ENCODE measurements at regions not wholly inside any gene's neighbourhood (a gene's known extent, or its start where the extent isn't known, plus 50 kb on each side); places are given as distances from the start of the nearest gene placed in this dataset.
"Not testable (repeated sequence)": the region's sequence is repeated elsewhere in the genome, so short reads cannot be mapped to it uniquely, and the experiment has no call there.

DNA sequence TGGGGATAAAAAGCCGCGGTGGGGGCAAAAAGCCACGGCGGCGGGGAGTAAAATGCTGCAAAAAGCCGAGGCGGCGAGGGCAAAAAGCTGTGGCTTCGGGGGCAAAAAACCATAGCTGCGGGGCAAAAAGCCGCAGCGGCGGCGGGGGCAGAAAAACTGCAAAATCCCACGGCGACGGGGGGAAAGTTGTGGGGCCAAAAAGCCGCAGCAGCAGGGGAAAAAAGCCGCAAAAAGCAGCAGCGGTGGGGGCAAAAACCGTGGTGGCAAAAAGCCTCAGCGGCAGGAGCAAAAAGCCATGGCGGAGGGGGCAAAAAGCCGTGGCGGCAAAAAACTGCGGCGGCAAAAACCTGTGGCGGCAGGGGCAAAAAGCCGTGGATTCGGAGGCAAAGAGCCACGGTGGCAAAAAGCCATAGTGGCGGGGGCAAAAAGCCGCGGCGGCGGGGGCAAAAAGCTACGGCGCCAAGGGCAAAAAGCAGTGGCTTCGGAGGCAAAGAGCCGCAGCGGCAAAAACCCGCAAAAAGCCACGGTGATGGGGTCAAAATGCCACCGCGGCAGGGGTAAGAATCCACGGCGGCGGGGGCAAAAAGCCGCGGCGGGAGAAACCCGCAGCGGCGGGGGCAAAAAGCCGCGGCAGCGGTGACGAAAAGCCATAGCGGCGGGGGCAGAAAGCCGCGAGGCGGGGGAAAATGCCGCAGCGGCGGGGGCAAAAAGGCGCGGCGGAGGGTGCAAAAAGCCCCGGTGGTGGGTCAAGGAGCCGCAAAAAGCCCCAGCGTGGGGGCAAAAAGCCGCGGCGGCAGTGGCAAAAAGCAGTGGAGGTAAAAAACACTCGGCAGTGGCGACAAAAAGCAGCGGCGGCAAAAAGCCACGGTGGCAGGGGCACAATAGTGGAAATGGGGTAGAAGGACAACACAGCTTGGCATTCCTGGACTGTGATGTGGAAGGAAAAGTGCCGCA lies 192.8 kb downstream of the SHCBP1 start:
- no peaks in the 10 kb centered on the region for H3K36me3 ChIP-seq
- 26 to 27% methylated on average over 81 of the region's 81 CpGs for WGBS, 2 donors
- TF ChIP-seq POLR2A (IDR thresholded peaks at IDR 0.05) (no peak), EP300 (IDR thresholded peaks at IDR 0.05) (no peak)
- TF ChIP-seq, protein P1, sequence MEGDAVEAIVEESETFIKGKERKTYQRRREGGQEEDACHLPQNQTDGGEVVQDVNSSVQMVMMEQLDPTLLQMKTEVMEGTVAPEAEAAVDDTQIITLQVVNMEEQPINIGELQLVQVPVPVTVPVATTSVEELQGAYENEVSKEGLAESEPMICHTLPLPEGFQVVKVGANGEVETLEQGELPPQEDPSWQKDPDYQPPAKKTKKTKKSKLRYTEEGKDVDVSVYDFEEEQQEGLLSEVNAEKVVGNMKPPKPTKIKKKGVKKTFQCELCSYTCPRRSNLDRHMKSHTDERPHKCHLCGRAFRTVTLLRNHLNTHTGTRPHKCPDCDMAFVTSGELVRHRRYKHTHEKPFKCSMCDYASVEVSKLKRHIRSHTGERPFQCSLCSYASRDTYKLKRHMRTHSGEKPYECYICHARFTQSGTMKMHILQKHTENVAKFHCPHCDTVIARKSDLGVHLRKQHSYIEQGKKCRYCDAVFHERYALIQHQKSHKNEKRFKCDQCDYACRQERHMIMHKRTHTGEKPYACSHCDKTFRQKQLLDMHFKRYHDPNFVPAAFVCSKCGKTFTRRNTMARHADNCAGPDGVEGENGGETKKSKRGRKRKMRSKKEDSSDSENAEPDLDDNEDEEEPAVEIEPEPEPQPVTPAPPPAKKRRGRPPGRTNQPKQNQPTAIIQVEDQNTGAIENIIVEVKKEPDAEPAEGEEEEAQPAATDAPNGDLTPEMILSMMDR (IDR thresholded peaks at IDR 0.05) = no peak
- peaks cover 0 to 7% of the 10 kb centered on the region in 2 donors for H3K27me3 ChIP-seq
- no peak overlapping the region for H3K4me3 ChIP-seq
- H3K27ac ChIP-seq = no peak overlapping the region
- no peak for DNase-seq (ENCODE audit: low spot score in 2 of 2)
- H3K4me1 ChIP-seq = no peaks in the 10 kb centered on the region
- peaks cover 0 to 25% (median 0%) of the 10 kb centered on the region in 4 donors for H3K9me3 ChIP-seq

DNA sequence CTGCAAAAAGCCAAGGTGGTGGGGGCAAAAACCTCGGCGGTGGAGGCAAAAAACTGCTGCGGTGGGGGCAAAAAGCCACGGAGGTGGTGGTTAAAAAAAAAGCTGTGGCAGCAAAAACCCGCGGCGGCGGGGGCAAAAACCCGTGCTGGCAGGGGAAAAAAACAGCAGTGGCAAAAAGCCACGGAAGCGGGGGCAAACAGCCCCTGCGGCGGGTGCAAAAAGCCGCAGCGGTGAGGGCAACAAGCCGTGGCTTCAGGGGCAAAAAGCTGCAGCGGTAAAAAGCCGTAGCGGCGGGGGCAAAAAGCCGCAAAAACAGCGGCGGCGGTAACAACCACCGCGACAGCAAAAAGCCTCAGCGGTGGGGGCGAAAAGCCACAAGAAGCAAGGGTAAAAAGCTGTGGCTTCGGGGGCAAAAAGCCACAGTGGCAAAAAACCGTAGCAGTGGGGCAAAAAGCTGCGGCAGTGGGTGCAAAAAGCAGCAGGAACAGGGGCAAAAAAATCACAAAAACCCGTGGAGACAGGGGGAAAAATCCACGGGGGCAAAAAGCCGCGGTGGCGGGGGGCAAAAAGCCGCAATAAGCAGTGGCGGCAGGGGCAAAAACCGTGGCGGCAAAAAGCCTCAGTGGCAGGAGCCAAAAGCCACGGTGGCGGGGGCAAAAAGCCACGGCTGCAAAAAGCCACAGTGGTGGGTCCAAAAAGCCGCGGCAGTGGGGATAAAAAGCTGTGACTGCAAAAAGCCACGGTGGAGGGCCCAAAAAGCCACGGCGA lies 193.7 kb downstream of the SHCBP1 start:
- H3K27me3 ChIP-seq = peaks cover 0 to 7% of the 10 kb centered on the region in 2 donors
- WGBS, 2 donors = 45 to 46% methylated on average over 48 of the region's 48 CpGs
- peaks cover 0 to 27% (median 0%) of the 10 kb centered on the region in 4 donors for H3K9me3 ChIP-seq
- no peak overlapping the region for H3K27ac ChIP-seq
- H3K4me3 ChIP-seq = no peak overlapping the region
- no peaks in the 10 kb centered on the region for H3K36me3 ChIP-seq
- DNase-seq (ENCODE audit: low spot score in 2 of 2) = no peak
- TF ChIP-seq, protein P1 (IDR thresholded peaks at IDR 0.05) = no peak
- TF ChIP-seq EP300 (IDR thresholded peaks at IDR 0.05) (no peak), POLR2A (IDR thresholded peaks at IDR 0.05) (no peak)
- no peaks in the 10 kb centered on the region for H3K4me1 ChIP-seq

DNA sequence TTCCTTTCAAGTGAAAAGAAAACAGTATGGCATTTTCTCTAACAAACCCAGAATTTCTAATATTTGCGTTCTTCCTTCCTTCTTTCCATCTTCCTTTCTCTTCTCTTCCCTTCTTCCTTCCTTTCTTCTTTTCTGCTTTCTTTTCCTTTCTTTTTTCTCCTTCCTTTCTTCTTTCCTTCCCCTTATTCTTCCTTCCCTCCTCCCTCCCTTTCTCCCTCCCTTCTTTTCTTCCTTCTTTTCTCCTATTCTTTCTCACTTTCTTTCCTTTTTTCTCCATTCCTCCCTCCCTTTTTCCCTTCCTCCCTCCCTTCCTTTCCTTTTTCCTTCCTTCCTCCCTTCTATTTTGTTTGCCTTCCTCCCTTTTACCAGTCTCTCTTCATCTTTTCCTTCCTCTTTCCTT lies 194.8 kb downstream of the SHCBP1 start:
- WGBS, 2 donors = 84 to 91% methylated on average over 1 of the region's 1 CpG
- no peaks in the 10 kb centered on the region for H3K4me1 ChIP-seq
- peaks cover 0 to 7% of the 10 kb centered on the region in 2 donors for H3K27me3 ChIP-seq
- H3K4me3 ChIP-seq = no peak overlapping the region
- DNase-seq (ENCODE audit: low spot score in 2 of 2) = no peak
- H3K27ac ChIP-seq = no peak overlapping the region
- no peaks in the 10 kb centered on the region for H3K36me3 ChIP-seq
- peaks cover 0 to 38% (median 4%) of the 10 kb centered on the region in 4 donors for H3K9me3 ChIP-seq
- TF ChIP-seq POLR2A (IDR thresholded peaks at IDR 0.05) = no peak
- no peak for TF ChIP-seq EP300 (IDR thresholded peaks at IDR 0.05)
- TF ChIP-seq, protein P1 (IDR thresholded peaks at IDR 0.05) = no peak

DNA sequence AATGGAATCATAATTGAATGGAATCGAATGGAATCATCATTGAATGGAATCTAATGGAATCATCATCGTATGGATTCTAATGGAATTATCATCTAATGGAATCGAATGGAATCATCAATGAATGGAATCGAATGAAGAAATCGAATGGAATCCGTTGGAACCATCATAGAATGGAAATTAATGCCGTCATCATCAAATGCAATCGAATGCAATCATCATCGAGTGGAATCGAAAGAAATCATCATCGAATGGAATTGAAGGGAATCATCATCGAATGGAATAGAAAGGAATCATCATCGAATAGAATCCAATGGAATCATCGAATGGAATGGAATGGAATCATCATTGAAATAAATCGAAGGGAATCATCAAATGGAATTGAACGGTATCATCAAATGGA lies 217.2 kb downstream of the SHCBP1 start:
- WGBS, 2 donors = 79 to 81% methylated on average over 16 of the region's 16 CpGs
- no peaks in the 10 kb centered on the region for H3K4me1 ChIP-seq
- no peak for DNase-seq (ENCODE audit: low spot score in 2 of 2)
- H3K9me3 ChIP-seq = peaks cover 0 to 33% (median 2%) of the 10 kb centered on the region in 4 donors
- no peak overlapping the region for H3K27ac ChIP-seq
- no peak for TF ChIP-seq EP300 (IDR thresholded peaks at IDR 0.05)
- TF ChIP-seq, protein P1 (IDR thresholded peaks at IDR 0.05) = no peak
- no peak for TF ChIP-seq POLR2A (IDR thresholded peaks at IDR 0.05)
- no peaks in the 10 kb centered on the region for H3K36me3 ChIP-seq
- H3K4me3 ChIP-seq = no peak overlapping the region
- no peaks in the 10 kb centered on the region for H3K27me3 ChIP-seq

DNA sequence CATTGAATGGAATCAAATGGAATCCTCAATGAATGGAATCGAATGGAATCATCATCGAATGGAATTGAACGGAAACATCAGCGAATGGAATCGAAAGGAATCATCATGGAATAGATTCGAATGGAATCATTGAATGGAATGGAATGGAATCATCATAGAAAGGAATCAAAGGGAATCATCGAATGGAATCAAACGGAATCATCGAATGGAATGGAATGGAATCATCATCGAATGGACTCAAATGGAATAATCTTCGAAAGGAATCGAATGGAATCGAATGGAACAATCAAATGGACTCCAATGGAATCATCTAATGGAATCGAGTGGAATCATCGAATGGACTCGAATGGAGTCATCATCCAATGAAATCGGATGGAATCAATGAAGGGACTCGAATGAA lies 222.6 kb downstream of the SHCBP1 start:
- not testable (repeated sequence) for H3K4me1 ChIP-seq, H3K4me3 ChIP-seq, H3K27me3 ChIP-seq, H3K27ac ChIP-seq, H3K36me3 ChIP-seq
- 77 to 79% methylated on average over 18 of the region's 18 CpGs for WGBS, 2 donors
- H3K9me3 ChIP-seq = peaks cover 0 to 12% (median 4%) of the 10 kb centered on the region in 4 donors
- peak in 1 of 2 donors; percentile 48 for DNase-seq (ENCODE audit: low spot score in 2 of 2)

DNA sequence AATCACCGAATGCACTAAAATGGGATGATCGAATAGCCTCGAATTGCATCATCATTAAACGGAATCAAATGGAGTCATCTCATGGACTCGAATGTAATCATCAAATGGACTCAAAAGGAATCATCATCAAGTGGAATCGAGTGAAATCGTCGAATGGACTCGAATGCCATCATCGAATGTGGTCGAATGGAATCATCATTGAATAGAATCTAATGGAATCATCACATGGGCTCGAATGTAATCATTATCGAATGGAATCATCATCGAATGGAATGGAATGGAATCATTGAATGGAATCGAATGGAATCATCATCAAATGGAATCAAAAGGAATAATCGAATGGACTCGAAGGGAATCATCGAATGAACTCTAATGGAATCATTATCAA lies 224.3 kb downstream of the SHCBP1 start:
- H3K9me3 ChIP-seq = peaks cover 0 to 12% (median 4%) of the 10 kb centered on the region in 4 donors
- WGBS, 2 donors = 67 to 68% methylated on average over 18 of the region's 18 CpGs
- not testable (repeated sequence) for H3K27me3 ChIP-seq, H3K4me3 ChIP-seq, H3K4me1 ChIP-seq, H3K27ac ChIP-seq, H3K36me3 ChIP-seq
- DNase-seq (ENCODE audit: low spot score in 2 of 2) = peak in 1 of 2 donors; percentile 19

DNA sequence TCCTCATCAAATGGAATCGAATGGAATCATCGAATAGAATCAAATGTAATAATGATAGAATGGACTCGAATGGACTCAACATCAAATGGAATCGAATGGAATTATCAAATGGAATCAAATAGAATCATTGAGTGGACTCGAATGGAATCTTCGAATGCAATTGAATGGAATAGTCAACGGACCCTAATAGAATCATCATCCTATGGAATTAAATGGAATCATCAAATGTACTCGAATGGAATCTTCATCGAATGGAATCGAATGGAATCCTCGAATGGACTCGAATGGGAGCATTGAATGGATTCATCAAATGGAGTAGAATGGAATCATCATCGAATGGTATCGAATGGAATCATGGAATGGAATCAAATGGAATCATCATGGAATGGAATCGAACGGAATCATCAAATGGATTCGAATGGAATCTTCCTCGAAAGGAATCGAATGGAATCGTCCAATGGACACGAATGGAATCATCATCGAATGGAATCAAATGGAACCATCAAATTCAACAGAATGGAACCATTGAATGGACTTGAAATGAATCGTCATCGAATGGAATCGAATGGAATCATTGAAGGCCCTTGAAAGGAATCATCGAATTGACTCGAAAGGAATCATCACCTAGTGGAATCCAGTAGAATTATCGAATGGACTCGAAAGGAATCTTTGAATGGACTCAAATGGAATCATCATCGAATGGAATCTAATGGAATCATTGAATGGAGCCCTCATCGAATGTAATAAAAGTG lies 224.9 kb downstream of the SHCBP1 start:
- H3K4me3 ChIP-seq, H3K27me3 ChIP-seq, H3K27ac ChIP-seq, H3K4me1 ChIP-seq, H3K36me3 ChIP-seq: not testable (repeated sequence)
- DNase-seq (ENCODE audit: low spot score in 2 of 2) = peak in 1 of 2 donors; percentile 43
- 75 to 78% methylated on average over 31 of the region's 31 CpGs for WGBS, 2 donors
- peaks cover 0 to 12% (median 4%) of the 10 kb centered on the region in 4 donors for H3K9me3 ChIP-seq

DNA sequence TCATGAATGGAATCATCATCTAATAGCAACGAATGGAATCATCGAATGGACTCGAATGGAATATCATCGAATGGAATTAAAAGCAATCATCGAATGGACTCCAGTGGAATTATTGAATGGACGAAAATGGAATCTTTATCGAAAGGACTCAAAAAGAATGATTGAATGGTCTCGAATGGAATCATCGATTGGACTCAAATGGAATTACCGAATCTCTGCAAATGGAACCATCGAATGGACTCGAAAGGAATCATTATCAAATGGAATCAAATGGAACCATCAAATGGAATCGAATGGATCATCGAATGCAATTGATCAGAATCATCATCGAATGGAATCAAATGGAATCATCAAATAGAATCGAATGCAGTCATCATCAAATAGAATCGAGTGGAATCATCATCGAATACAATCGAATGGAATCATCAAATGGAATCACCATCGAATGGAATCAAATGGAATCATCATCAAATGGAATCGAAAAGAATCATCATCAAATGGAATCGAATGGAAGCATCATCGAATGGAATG lies 225.7 kb downstream of the SHCBP1 start:
- peak in 1 of 2 donors; percentile 25 for DNase-seq (ENCODE audit: low spot score in 2 of 2)
- not testable (repeated sequence) for H3K27ac ChIP-seq, H3K27me3 ChIP-seq, H3K36me3 ChIP-seq, H3K4me1 ChIP-seq
- Histone ChIP-seq H3K4me3 (peak overlapping the region in 1 of 4 donors; percentile 0), H3K9me3 (peaks cover 0 to 12% (median 4%) of the 10 kb centered on the region in 4 donors)
- 80 to 82% methylated on average over 23 of the region's 23 CpGs for WGBS, 2 donors
